ENCODE measurements at regions not wholly inside any gene's neighbourhood (a gene's known extent, or its start where the extent isn't known, plus 50 kb on each side); places are given as distances from the start of the nearest gene placed in this dataset.

- TF ChIP-seq EZH2 (IDR thresholded peaks at IDR 0.05; ENCODE audit: insufficient read depth, poor library complexity, severe bottlenecking) (no peak), EZH2phosphoT487 (IDR thresholded peaks at IDR 0.05; ENCODE audit: insufficient read depth, low read depth) (no peak)
Observed at GRCh38 chr2:172307800-172308199, 119.6 kb upstream of the ITGA6 start.

Measured in GM23248 (cell line).